ENCODE measurements at regions not wholly inside any gene's neighbourhood (a gene's known extent, or its start where the extent isn't known, plus 50 kb on each side); places are given as distances from the start of the nearest gene placed in this dataset.
"Not testable (repeated sequence)": the region's sequence is repeated elsewhere in the genome, so short reads cannot be mapped to it uniquely, and the experiment has no call there.

DNA sequence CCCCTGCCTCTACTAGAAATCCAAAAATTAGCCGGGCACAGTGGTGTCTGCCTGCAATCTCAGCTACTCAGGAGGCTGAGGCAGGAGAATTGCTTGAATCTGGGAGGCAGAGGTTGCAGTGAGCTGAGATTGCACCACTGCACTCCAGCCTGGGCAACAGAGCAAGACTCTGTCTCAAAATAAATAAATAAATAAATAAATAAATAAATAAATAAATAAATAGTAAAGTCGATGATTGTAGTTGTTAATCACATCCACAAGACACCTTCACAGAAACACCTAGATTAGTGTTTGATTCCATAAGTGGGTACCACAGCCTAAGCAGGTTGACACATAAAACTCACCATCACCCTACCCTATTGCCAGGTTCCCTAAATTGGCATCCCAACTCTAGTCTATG, 1199.0 kb downstream of the TYW1 start:
- DNase-seq = not testable (repeated sequence)

DNA sequence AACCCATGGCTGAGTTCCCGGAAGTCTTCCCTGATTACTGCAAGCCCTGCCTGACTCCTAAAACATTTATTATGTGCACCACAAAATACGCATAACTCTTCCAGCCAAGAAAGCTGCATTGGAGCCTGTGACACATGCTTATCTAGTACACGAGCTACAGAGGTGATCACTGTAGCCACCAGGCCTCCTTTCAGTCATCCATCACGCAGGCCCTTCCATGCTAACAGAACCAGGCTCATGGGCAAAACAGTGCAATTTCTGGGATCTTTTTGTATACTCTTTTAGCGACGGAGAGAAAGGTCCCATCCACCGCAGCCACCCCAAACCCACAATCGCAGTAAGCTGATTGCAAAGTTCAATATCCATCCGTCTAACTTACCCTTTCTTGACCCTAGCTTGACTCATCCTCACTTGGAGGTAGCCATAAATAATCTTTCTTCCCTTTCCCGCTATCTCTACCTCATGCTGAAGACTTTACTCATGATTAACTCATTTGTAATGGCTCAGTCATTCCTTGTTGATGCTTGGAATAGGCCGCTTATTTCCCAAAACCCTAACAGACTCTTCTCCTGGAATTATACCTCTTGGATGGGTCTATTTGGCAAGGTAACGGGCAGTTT, 1203.5 kb downstream of the TYW1 start:
- DNase-seq = no peak

DNA sequence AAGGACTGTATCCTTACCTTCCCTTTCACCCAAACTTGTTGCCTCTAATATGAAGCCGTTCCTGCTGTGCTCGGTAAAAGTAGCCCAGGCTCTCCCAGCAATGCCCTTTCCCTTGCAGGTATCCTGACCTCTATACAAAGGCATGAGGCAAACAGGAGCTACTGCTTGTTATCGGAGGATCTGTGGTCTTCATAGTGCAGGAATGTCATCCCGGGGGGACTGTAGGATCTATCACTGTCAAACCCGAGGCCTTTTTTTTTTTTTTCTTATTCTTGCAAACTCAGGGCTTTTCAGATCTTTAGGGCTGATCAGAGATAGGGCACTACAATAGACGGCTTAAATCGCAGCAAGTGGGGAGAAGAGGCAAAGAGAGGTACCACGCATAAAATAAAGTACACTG, 1206.6 kb downstream of the TYW1 start:
- no peak for DNase-seq

DNA sequence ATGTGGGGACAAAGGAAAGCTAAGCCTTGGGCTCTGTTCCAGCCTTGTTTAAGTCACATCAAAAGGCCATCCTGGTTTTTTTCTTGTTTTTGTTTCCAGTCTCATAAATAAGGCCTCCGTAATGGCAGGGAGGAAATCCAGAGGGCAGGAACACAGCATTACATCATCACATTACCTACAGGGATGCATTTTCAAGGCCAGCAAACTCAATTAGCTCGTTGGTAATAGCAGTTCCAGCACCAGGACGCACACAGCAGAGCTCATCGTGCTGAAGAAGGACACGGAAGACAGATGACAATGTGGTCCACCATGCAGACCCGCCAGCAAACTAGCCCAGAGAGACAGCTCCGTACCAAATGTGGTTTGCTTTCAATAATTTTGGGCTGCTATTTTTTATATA, 1209.2 kb downstream of the TYW1 start:
- no peak for DNase-seq

- DNase-seq = no peak
Observed at GRCh38 chr7:68206946-68207485, 1210.4 kb downstream of the TYW1 start.

- no peak for DNase-seq
Observed at GRCh38 chr7:68207676-68208075, 1211.0 kb downstream of the TYW1 start.

DNA sequence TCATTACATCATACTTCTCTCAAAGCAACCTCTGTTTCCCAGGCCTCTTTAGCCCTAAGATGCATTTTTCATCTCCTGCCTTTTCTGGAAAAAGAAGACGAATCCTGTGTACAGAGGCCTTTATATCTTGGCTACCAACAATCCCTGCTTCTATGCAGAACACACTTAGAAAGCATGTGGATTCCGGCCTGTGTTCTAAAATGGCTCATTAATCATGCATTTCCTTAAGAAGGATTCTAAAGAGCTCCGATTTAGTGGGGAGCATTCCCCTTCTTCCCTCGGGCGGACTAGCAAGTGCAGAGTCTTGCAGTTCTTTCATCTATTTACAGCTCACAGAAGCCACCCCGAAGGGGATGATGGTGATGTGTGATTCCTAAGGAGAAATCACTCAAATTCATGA, 1212.9 kb downstream of the TYW1 start:
- no peak for DNase-seq

DNA sequence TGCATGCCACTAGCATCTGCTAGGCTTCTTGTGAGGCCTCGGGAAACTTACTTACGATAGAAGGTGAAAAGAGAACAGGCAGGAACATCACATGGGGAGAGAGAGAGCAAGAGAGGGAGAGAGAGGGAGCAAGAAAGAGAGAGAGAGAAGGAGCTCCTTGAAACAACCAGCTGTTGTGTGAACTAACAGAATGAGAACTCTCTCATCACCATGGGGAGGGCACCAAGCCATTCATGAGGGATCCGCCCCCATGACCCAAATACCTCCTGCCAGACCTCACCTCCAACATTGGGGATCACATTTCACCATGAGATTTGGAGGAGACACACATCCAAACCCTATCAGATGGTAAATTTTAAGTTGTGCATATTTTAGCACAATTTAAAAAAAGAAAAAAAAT, 1217.2 kb downstream of the TYW1 start:
- DNase-seq = no peak

GRCh38 chr7:68216051-68216450, 1219.4 kb downstream of the TYW1 start:
- DNase-seq = no peak

GRCh38 chr7:68217426-68217825, 1220.8 kb downstream of the TYW1 start:
- no peak for DNase-seq

- DNase-seq = no peak
Observed at GRCh38 chr7:68218461-68218860, 1221.8 kb downstream of the TYW1 start.

GRCh38 chr7:68222311-68222710, 1225.7 kb downstream of the TYW1 start:
- no peak for DNase-seq

GRCh38 chr7:68224041-68224741, 1227.6 kb downstream of the TYW1 start:
- no peak for DNase-seq

DNA sequence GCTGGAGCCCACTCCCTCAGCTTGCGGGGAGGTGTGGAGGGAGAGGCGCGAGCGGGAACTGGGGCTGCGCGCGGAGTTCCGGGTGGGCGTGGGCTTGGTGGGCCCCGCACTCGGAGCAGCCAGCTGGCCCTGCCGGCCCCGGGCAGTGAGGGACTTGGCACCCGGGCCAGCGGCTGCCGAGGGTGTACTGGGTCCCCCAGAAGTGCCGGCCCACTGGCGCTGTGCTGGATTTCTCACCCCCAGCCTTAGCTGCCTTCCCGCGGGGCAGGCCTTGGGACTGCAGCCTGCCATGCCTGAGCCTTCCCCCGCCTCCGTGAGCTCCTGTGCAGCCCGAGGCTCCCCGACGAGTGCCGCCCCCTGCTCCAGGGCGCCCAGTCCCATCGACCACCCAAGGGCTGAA, 1234.4 kb downstream of the TYW1 start:
- not testable (repeated sequence) for DNase-seq

DNA sequence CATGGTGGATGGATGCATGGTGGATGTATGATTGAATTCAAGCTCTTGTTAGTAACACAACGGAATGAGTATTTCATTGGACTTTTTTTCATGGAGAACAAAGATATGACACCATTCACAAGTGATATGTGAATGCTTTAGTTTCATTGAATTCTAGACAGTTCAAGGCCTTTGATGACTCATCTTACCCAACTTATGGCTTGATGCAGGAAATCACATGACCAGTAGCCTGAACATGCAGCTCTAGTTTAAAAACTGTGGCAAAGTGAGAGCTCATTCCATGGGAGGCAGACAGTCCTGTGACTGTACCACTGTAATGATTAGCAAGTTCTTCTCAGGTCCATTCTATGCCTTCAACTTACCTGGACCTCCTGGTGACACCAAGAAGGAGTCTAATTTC, 1239.3 kb downstream of the TYW1 start:
- no peak for DNase-seq

DNA sequence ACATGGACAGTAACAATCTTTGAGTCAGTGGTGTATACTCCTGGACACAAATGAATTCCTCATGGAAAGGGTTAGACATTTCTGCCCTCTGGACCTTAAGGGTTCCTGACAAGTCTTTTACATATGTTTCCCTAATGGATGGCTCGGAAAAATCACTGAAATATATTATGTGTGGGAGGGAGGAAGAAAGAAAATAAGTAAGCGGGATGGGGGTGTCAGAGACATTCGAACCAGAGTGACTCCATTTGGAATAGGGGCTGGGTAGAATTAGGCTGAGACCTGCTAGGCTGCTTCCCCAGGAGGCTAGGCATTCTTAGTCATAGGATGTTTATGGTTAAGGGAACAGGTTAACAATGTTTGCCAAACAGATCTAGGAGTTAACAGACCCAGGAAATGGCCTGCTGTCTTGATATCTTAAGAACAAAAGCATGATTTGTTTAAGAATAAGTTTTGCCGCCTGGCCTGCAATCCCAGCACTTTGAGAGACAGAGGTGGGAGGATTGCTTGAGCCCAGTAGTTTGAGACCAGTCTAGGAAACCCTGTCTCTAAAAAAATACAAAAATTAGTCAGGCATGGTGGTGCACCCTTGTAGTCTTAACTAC, 1241.7 kb downstream of the TYW1 start:
- no peak for DNase-seq

DNA sequence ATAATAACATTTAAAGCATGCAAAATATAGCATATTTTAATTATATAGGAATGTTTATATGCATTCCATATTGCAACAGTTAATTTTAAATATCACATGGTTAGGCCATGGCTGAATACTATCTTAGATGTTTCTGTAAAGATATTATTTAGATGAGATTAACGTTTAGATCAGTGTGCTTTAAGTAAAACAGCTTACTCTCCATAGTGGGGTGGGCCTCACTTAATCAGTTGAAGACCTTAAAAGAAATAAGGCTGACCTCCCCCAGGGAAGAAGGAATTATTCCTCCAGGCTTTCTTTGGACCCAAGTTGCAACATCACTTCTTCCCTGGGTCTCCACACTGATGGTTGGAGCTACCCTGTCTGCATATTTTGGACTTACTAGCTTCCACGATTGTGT, 1246.5 kb downstream of the TYW1 start:
- DNase-seq = no peak

DNA sequence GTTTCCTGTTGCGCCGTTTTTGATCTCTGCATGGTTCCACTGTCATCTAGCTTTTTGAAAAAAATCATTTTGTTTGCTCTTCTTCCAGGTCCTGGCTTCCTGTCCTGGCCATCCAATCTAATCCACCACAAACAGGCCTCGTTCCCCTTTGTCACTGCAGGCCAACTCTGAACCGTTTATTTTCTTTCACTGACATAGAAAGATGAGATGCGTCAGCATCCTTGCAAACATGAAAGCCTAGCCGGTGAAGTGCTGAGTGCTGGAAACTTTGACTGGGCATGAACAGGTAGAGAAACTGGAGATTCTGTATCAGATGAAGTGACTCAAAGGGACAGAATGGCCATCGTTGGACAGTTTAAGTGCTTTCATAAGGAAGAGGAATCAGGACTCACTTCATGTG, 1247.8 kb downstream of the TYW1 start:
- DNase-seq = no peak

- DNase-seq = no peak
Observed at GRCh38 chr7:68245688-68246087, 1249.1 kb downstream of the TYW1 start.

GRCh38 chr7:68246189-68246633, 1249.6 kb downstream of the TYW1 start:
- DNase-seq = no peak

GRCh38 chr7:68247126-68247525, 1250.5 kb downstream of the TYW1 start:
- no peak for DNase-seq

- no peak for DNase-seq
Observed at GRCh38 chr7:68247571-68247970, 1250.9 kb downstream of the TYW1 start.

DNA sequence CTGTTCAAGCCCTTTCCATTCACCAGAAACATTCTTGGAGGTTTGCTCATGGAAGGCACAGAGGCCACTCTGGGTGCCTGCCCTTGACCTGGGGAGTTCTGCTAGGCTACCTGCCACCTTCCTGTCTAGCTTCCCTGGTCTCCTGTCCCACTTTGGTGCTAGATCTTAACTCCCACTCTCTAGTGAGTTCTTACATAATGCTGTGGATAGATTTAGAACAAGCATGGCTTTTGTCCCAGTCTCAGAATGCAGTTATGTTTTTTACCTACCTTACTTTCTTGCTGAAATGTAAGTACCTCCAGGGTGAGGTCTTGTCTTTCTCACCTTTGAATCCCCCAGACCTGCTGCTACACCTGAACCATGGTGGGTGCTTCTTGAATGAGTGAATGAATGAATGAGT, 1252.3 kb downstream of the TYW1 start:
- no peak for DNase-seq

GRCh38 chr7:68249611-68250010, 1253.0 kb downstream of the TYW1 start:
- no peak for DNase-seq
